ENCODE measurements at regions not wholly inside any gene's neighbourhood (a gene's known extent, or its start where the extent isn't known, plus 50 kb on each side); places are given as distances from the start of the nearest gene placed in this dataset.
"Not testable (repeated sequence)": the region's sequence is repeated elsewhere in the genome, so short reads cannot be mapped to it uniquely, and the experiment has no call there.

DNA sequence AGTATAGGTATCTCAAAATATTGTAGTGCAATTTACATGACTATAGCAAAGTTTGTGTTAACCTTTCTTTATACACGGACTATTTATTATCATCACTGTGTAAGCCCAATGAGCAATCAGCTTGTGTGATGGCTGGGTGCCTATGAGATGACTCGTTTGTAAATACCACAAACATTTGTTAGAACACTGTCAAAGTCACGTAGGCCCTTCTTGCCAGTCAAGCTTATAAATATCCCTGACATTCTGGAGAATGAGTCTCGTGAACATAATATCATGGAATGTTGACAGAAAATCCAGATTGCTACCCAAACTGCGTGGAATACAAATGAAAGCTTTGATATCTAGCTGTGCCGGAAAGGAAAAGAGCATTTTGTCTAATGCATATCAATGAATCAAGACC is 648.3 kb upstream of the MDGA2 start:
- no peak overlapping the region for H3K4me3 ChIP-seq (ENCODE audit: low read depth, low read length)
- TF ChIP-seq, protein P1, sequence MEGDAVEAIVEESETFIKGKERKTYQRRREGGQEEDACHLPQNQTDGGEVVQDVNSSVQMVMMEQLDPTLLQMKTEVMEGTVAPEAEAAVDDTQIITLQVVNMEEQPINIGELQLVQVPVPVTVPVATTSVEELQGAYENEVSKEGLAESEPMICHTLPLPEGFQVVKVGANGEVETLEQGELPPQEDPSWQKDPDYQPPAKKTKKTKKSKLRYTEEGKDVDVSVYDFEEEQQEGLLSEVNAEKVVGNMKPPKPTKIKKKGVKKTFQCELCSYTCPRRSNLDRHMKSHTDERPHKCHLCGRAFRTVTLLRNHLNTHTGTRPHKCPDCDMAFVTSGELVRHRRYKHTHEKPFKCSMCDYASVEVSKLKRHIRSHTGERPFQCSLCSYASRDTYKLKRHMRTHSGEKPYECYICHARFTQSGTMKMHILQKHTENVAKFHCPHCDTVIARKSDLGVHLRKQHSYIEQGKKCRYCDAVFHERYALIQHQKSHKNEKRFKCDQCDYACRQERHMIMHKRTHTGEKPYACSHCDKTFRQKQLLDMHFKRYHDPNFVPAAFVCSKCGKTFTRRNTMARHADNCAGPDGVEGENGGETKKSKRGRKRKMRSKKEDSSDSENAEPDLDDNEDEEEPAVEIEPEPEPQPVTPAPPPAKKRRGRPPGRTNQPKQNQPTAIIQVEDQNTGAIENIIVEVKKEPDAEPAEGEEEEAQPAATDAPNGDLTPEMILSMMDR (IDR thresholded peaks at IDR 0.05; ENCODE audit: insufficient read depth, low read length, severe bottlenecking): no peak
- no peaks in the 10 kb centered on the region for H3K36me3 ChIP-seq (ENCODE audit: control insufficient read depth, insufficient read depth, low read length)
- DNase-seq (ENCODE audit: low read depth): peak; percentile 38
- no peaks in the 10 kb centered on the region for H3K27me3 ChIP-seq (ENCODE audit: control insufficient read depth, insufficient read depth, low read length)
- FAIRE-seq: no peak

DNA sequence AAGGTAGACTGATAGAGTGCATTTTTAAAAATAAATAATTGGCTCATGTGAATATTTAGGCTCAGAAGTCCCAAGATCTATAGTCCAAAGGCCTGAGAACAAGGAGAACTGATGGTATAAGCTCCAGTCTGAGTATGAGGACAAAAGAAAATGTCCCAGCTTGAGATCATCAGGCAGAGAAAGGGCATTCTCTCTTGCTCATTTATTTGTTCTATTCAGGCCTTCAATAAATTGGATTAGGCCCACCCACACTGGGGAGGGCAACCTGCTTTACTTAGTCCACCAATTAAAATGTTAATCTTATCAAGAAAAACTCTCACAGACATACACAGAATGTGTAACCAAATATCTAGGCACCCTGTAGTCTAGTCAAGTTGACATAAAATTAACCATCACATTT is 644.4 kb upstream of the MDGA2 start:
- TF ChIP-seq, protein P1 (IDR thresholded peaks at IDR 0.05; ENCODE audit: insufficient read depth, low read length, severe bottlenecking): no peak
- no peaks in the 10 kb centered on the region for H3K36me3 ChIP-seq (ENCODE audit: control insufficient read depth, insufficient read depth, low read length)
- no peaks in the 10 kb centered on the region for H3K27me3 ChIP-seq (ENCODE audit: control insufficient read depth, insufficient read depth, low read length)
- DNase-seq (ENCODE audit: low read depth) (no peak), FAIRE-seq (no peak)
- no peak overlapping the region for H3K4me3 ChIP-seq (ENCODE audit: low read depth, low read length)

DNA sequence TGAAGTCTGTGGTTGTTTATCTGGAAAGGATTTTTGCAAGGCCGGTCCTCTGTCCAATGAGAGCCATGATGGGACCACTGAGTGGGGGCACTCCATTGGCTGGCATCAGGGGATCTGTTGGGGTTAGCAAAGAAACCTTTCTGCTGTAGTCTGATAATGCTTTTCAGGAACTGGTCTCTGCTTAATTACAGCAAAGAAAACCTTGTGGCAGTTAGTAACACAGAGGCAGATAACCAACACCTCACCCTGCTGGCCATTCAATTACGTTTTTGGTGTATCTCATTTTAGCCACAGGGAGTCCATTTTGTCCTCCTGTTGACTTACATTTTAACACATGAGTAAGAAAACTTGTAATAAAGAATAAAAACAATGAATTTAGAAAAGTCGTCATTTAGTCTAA is 629.3 kb upstream of the MDGA2 start:
- DNase-seq (ENCODE audit: low read depth) (no peak), FAIRE-seq (no peak)
- TF ChIP-seq, protein P1 (IDR thresholded peaks at IDR 0.05; ENCODE audit: insufficient read depth, low read length, severe bottlenecking): no peak
- no peaks in the 10 kb centered on the region for H3K27me3 ChIP-seq (ENCODE audit: control insufficient read depth, insufficient read depth, low read length)
- H3K4me3 ChIP-seq (ENCODE audit: low read depth, low read length): no peak overlapping the region
- H3K36me3 ChIP-seq (ENCODE audit: control insufficient read depth, insufficient read depth, low read length): no peaks in the 10 kb centered on the region

DNA sequence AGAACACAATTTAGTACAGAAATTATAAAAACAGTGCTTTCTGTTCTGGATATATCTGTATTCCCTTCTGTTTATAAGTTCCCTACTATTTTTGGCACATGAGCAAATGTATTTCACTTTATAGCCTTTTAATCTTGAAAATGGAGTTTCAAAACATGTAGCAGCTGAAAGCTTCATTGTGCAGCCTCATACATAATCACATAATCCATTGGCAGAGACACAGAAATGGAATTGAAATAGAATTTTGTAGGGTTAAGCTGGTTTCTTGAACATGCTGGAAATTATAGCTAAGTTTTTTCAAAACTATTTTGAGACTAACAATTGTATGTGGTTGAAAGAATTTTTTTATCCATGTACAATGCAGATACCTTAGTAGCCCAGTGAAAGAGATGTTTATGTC is 614.3 kb upstream of the MDGA2 start:
- H3K4me3 ChIP-seq (ENCODE audit: low read depth, low read length): no peak overlapping the region
- no peaks in the 10 kb centered on the region for H3K36me3 ChIP-seq (ENCODE audit: control insufficient read depth, insufficient read depth, low read length)
- no peaks in the 10 kb centered on the region for H3K27me3 ChIP-seq (ENCODE audit: control insufficient read depth, insufficient read depth, low read length)
- FAIRE-seq: no peak
- TF ChIP-seq, protein P1 (IDR thresholded peaks at IDR 0.05; ENCODE audit: insufficient read depth, low read length, severe bottlenecking): no peak
- no peak for DNase-seq (ENCODE audit: low read depth)

DNA sequence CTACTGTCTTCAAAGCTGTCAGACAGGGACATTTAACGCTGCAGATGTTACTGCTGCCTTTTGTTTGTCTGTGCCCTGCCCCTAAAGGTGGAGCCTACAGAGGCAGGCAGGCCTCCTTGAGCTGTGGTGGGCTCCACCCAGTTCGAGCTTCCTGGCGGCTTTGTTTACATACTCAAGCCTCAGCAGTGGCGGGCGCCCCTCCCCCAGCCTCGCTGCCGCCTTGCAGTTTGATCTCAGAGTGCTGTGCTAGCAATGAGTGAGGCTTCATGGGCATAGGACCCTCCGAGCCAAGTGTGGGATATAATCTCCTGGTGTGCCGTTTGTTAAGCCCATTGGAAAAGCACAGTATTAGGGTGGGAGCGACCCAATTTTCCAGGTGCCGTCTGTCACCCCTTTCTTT is 609.8 kb upstream of the MDGA2 start:
- FAIRE-seq; DNase-seq (ENCODE audit: low read depth); H3K4me3 ChIP-seq (ENCODE audit: low read depth, low read length); H3K27me3 ChIP-seq (ENCODE audit: control insufficient read depth, insufficient read depth, low read length); H3K36me3 ChIP-seq (ENCODE audit: control insufficient read depth, insufficient read depth, low read length): not testable (repeated sequence)

DNA sequence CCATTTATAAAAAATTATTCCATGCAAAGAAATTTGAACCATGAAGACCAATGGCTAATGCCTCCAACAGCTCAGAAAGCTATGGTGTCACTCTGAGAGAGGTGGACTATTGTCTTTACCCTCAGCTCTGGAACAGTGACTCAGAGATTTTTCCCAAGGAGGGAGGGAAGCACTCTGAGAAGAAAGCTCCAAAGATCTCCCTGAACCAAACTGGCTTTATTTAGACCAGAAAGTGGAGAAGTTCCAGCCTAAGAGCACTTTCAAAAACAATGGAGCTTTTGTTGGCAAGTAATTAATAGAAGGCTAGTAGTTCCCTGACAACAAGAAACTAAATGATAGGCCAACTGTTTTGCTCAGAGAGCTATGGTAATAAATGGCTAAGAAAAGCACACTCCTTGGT is 599.9 kb upstream of the MDGA2 start:
- Histone ChIP-seq H3K27me3 (ENCODE audit: control insufficient read depth, insufficient read depth, low read length) (no peaks in the 10 kb centered on the region), H3K36me3 (ENCODE audit: control insufficient read depth, insufficient read depth, low read length) (no peaks in the 10 kb centered on the region), H3K4me3 (ENCODE audit: low read depth, low read length) (no peak overlapping the region)
- DNase-seq (ENCODE audit: low read depth) (no peak), FAIRE-seq (no peak)
- TF ChIP-seq, protein P1 (IDR thresholded peaks at IDR 0.05; ENCODE audit: insufficient read depth, low read length, severe bottlenecking): no peak
